Activated naive CD8-positive, alpha-beta T cell (primary cell): ENCODE measurements at regions not wholly inside any gene's neighbourhood (a gene's known extent, or its start where the extent isn't known, plus 50 kb on each side); places are given as distances from the start of the nearest gene placed in this dataset.

Experiments used
- H3K27ac Mint-ChIP-seq: one replicate; pipeline ENCODE4 v1.8.0; 2021; ENCODE audit warnings: mixed read lengths
- H3K27me3 Mint-ChIP-seq: one replicate; pipeline ENCODE4 v1.8.0; 2021; ENCODE audit warnings: mixed read lengths
- H3K36me3 Mint-ChIP-seq: one replicate; pipeline ENCODE4 v1.8.0; 2021; ENCODE audit warnings: mixed read lengths
- H3K4me1 Mint-ChIP-seq: one replicate; pipeline ENCODE4 v1.8.0; 2021; ENCODE audit warnings: low read depth, mixed read lengths
- H3K4me3 Mint-ChIP-seq: one replicate; pipeline ENCODE4 v1.8.0; 2021; ENCODE audit warnings: mild to moderate bottlenecking, mixed read lengths
- H3K9me3 Mint-ChIP-seq: one replicate; pipeline ENCODE4 v1.8.0; 2021; ENCODE audit warnings: low read depth, mixed read lengths

GRCh38 chr14:53796734-53797133 is 159.9 kb downstream of the BMP4 start:
- Mint-ChIP-seq H3K9me3 (peaks cover 7% of the 10 kb centered on the region), H3K27ac (no peak overlapping the region), H3K4me3 (no peak overlapping the region), H3K36me3 (no peaks in the 10 kb centered on the region), H3K4me1 (no peaks in the 10 kb centered on the region), H3K27me3 (peaks cover 8% of the 10 kb centered on the region)

- no peaks in the 10 kb centered on the region for H3K9me3 Mint-ChIP-seq
- no peak overlapping the region for H3K27ac Mint-ChIP-seq
- no peaks in the 10 kb centered on the region for H3K4me1 Mint-ChIP-seq
- H3K27me3 Mint-ChIP-seq, result peaks cover 2% of the 10 kb centered on the region
- no peak overlapping the region for H3K4me3 Mint-ChIP-seq
- H3K36me3 Mint-ChIP-seq, result no peaks in the 10 kb centered on the region
Measured at GRCh38 chr14:53793790-53794505, 162.7 kb downstream of the BMP4 start.

- no peaks in the 10 kb centered on the region for H3K36me3 Mint-ChIP-seq
- H3K4me1 Mint-ChIP-seq, result no peaks in the 10 kb centered on the region
- H3K9me3 Mint-ChIP-seq, result no peaks in the 10 kb centered on the region
- H3K4me3 Mint-ChIP-seq, result no peak overlapping the region
- peaks cover 2% of the 10 kb centered on the region for H3K27me3 Mint-ChIP-seq
- H3K27ac Mint-ChIP-seq, result no peak overlapping the region
Measured at GRCh38 chr14:53792909-53793308, 163.7 kb downstream of the BMP4 start.

- Mint-ChIP-seq H3K27me3 (peaks cover 2% of the 10 kb centered on the region), H3K4me1 (no peaks in the 10 kb centered on the region), H3K27ac (no peak overlapping the region), H3K4me3 (no peak overlapping the region), H3K36me3 (no peaks in the 10 kb centered on the region), H3K9me3 (no peaks in the 10 kb centered on the region)
Measured at GRCh38 chr14:53790731-53791500, 165.7 kb downstream of the BMP4 start.

GRCh38 chr14:53788566-53788965 is 168.1 kb downstream of the BMP4 start:
- H3K36me3 Mint-ChIP-seq, result no peaks in the 10 kb centered on the region
- peaks cover 7% of the 10 kb centered on the region for H3K9me3 Mint-ChIP-seq
- H3K4me1 Mint-ChIP-seq, result no peaks in the 10 kb centered on the region
- peaks cover 2% of the 10 kb centered on the region for H3K27me3 Mint-ChIP-seq
- H3K4me3 Mint-ChIP-seq, result no peak overlapping the region
- no peak overlapping the region for H3K27ac Mint-ChIP-seq

- H3K4me3 Mint-ChIP-seq, result no peak overlapping the region
Measured at GRCh38 chr14:53786045-53786444, 170.6 kb downstream of the BMP4 start.

GRCh38 chr14:53784688-53785087 is 171.9 kb downstream of the BMP4 start:
- Mint-ChIP-seq H3K36me3 (no peaks in the 10 kb centered on the region), H3K4me1 (no peaks in the 10 kb centered on the region), H3K27me3 (no peaks in the 10 kb centered on the region), H3K4me3 (no peak overlapping the region), H3K27ac (no peak overlapping the region), H3K9me3 (peaks cover 7% of the 10 kb centered on the region)

More at GRCh38 chr14:53786045-53786444, 170.6 kb downstream of the BMP4 start:
- Mint-ChIP-seq H3K4me1 (no peaks in the 10 kb centered on the region), H3K36me3 (no peaks in the 10 kb centered on the region), H3K27me3 (no peaks in the 10 kb centered on the region), H3K9me3 (peaks cover 7% of the 10 kb centered on the region), H3K27ac (no peak overlapping the region)

GRCh38 chr14:53783256-53783655 is 173.4 kb downstream of the BMP4 start:
- H3K27me3 Mint-ChIP-seq, result no peaks in the 10 kb centered on the region
- H3K9me3 Mint-ChIP-seq, result peaks cover 7% of the 10 kb centered on the region

GRCh38 chr14:53780051-53780555 is 176.5 kb downstream of the BMP4 start:
- no peak overlapping the region for H3K27ac Mint-ChIP-seq
- no peaks in the 10 kb centered on the region for H3K4me1 Mint-ChIP-seq
- no peak overlapping the region for H3K4me3 Mint-ChIP-seq
- H3K36me3 Mint-ChIP-seq, result no peaks in the 10 kb centered on the region
- no peaks in the 10 kb centered on the region for H3K27me3 Mint-ChIP-seq
- H3K9me3 Mint-ChIP-seq, result peaks cover 7% of the 10 kb centered on the region

More at GRCh38 chr14:53783256-53783655, 173.4 kb downstream of the BMP4 start:
- Mint-ChIP-seq H3K4me3 (no peak overlapping the region), H3K27ac (no peak overlapping the region), H3K4me1 (no peaks in the 10 kb centered on the region), H3K36me3 (no peaks in the 10 kb centered on the region)

GRCh38 chr14:53779301-53779700 is 177.3 kb downstream of the BMP4 start:
- no peaks in the 10 kb centered on the region for H3K4me1 Mint-ChIP-seq
- H3K27me3 Mint-ChIP-seq, result no peaks in the 10 kb centered on the region
- H3K36me3 Mint-ChIP-seq, result no peaks in the 10 kb centered on the region
- H3K4me3 Mint-ChIP-seq, result no peak overlapping the region
- no peak overlapping the region for H3K27ac Mint-ChIP-seq
- H3K9me3 Mint-ChIP-seq, result peaks cover 4% of the 10 kb centered on the region

GRCh38 chr14:53778263-53778662 is 178.4 kb downstream of the BMP4 start:
- Mint-ChIP-seq H3K27me3 (no peaks in the 10 kb centered on the region), H3K9me3 (no peaks in the 10 kb centered on the region), H3K4me3 (no peak overlapping the region), H3K4me1 (no peaks in the 10 kb centered on the region), H3K27ac (no peak overlapping the region), H3K36me3 (no peaks in the 10 kb centered on the region)

GRCh38 chr14:53772936-53773335 is 183.7 kb downstream of the BMP4 start:
- no peaks in the 10 kb centered on the region for H3K9me3 Mint-ChIP-seq
- peaks cover 3% of the 10 kb centered on the region for H3K27me3 Mint-ChIP-seq
- no peak overlapping the region for H3K27ac Mint-ChIP-seq
- H3K4me3 Mint-ChIP-seq, result no peak overlapping the region
- H3K4me1 Mint-ChIP-seq, result no peaks in the 10 kb centered on the region
- H3K36me3 Mint-ChIP-seq, result no peaks in the 10 kb centered on the region

GRCh38 chr14:53767566-53767965 is 189.1 kb downstream of the BMP4 start:
- Mint-ChIP-seq H3K4me1 (no peaks in the 10 kb centered on the region), H3K4me3 (no peak overlapping the region), H3K27ac (no peak overlapping the region), H3K36me3 (no peaks in the 10 kb centered on the region), H3K27me3 (peaks cover 3% of the 10 kb centered on the region), H3K9me3 (peaks cover 5% of the 10 kb centered on the region)

GRCh38 chr14:53766601-53767000 is 190.0 kb downstream of the BMP4 start:
- Mint-ChIP-seq H3K4me3 (no peak overlapping the region), H3K27me3 (peaks cover 2% of the 10 kb centered on the region), H3K9me3 (peaks cover 7% of the 10 kb centered on the region), H3K27ac (no peak overlapping the region), H3K36me3 (no peaks in the 10 kb centered on the region), H3K4me1 (no peaks in the 10 kb centered on the region)

- peaks cover 12% of the 10 kb centered on the region for H3K9me3 Mint-ChIP-seq
- H3K27me3 Mint-ChIP-seq, result peaks cover 2% of the 10 kb centered on the region
- no peaks in the 10 kb centered on the region for H3K4me1 Mint-ChIP-seq
- H3K27ac Mint-ChIP-seq, result no peak overlapping the region
- no peaks in the 10 kb centered on the region for H3K36me3 Mint-ChIP-seq
- H3K4me3 Mint-ChIP-seq, result no peak overlapping the region
Measured at GRCh38 chr14:53766106-53766505, 190.5 kb downstream of the BMP4 start.
